A673 (cell line): ENCODE measurements at regions not wholly inside any gene's neighbourhood (a gene's known extent, or its start where the extent isn't known, plus 50 kb on each side); places are given as distances from the start of the nearest gene placed in this dataset.

Experiments
- BruUV-seq: library from RNA; stranded (reverse); fragments of 400-500 nt; replicated peaks from 2 replicates; lab custom pipeline; 2021; lab: Mats Ljungman, UMichigan
- CTCF ChIA-PET: fragments of 300-600 bp; sonication (Branson Sonifier 250); formaldehyde crosslinking; loops from one replicate; lab custom pipeline; 2022; ENCODE audit warnings: antibody characterized with exemption; lab: Charles Lee
- POLR2A ChIA-PET: fragments of 300-600 bp; sonication (Branson Sonifier 250); formaldehyde crosslinking; loops from one replicate; lab custom pipeline; 2022; ENCODE audit warnings: antibody characterized with exemption; ENCODE audit not compliant: low non-redundant PET; lab: Charles Lee
- DNase-seq: peaks from one replicate; pipeline ENCODE4 v3.0.0-alpha.2; 2015; ENCODE audit warnings: low spot score
- H3K27ac ChIP-seq: fragments of 200-600 bp; sonication (generic); 2 replicates; pipeline ENCODE4 v1.5.1; 2016; ENCODE audit warnings: mixed run types, low read depth, mild to moderate bottlenecking, mixed read lengths, antibody characterized with exemption, low read length; ENCODE audit not compliant: poor library complexity, severe bottlenecking
- H3K27me3 ChIP-seq: fragments of 200-600 bp; sonication (generic); replicated peaks from 2 replicates; pipeline ENCODE4 v1.6.1; 2017; ENCODE audit warnings: mixed run types, low read depth, mild to moderate bottlenecking, mixed read lengths, antibody characterized with exemption, low read length; ENCODE audit not compliant: insufficient read depth, poor library complexity
- H3K36me3 ChIP-seq: fragments of 200-600 bp; sonication (generic); 2 replicates; pipeline ENCODE4 v1.6.1; 2016; ENCODE audit warnings: mixed run types, mild to moderate bottlenecking, mixed read lengths, antibody characterized with exemption, low read length; ENCODE audit not compliant: insufficient read depth, poor library complexity, severe bottlenecking
- H3K4me1 ChIP-seq: fragments of 200-600 bp; sonication (generic); 2 replicates; pipeline ENCODE4 v1.6.1; 2017; ENCODE audit warnings: mixed run types, mild to moderate bottlenecking, mixed read lengths, antibody characterized with exemption, low read length; ENCODE audit not compliant: insufficient read depth, poor library complexity, severe bottlenecking
- H3K4me3 ChIP-seq: fragments of 200-600 bp; sonication (generic); 2 replicates; pipeline ENCODE4 v1.5.1; 2016; ENCODE audit warnings: low read depth, mixed run types, mild to moderate bottlenecking, mixed read lengths, low read length; ENCODE audit not compliant: poor library complexity, severe bottlenecking
- H3K9me3 ChIP-seq: fragments of 200-600 bp; sonication (generic); 2 replicates; pipeline ENCODE4 v1.6.1; 2016; ENCODE audit warnings: mixed run types, low read depth, mild to moderate bottlenecking, mixed read lengths, antibody characterized with exemption, low read length; ENCODE audit not compliant: poor library complexity, severe bottlenecking
- EZH2 ChIP-seq: fragments of 200-600 bp; sonication (generic); IDR thresholded peaks from 2 replicates; pipeline ENCODE4 v1.6.1; 2017; ENCODE audit warnings: borderline replicate concordance, low read depth, mild to moderate bottlenecking, mixed read lengths, antibody characterized with exemption, low read length; ENCODE audit not compliant: poor library complexity, severe bottlenecking
- intact Hi-C: fragments of 100-400 bp; cut with micrococcal nuclease; formaldehyde crosslinking; loops from one replicate; pipeline ENCODE4 v1.10.0; 2022; ENCODE audit not compliant: unreplicated experiment
- TF ChIP-seq, protein P1 (sequence below): fragments of 300-800, 200-600 bp; sonication (generic); conservative IDR thresholded peaks from 2 replicates; pipeline ENCODE4 v1.5.1; 2017; ENCODE audit warnings: low read depth, mild to moderate bottlenecking, antibody characterized with exemption, low read length, moderate library complexity, mixed read lengths

DNA sequence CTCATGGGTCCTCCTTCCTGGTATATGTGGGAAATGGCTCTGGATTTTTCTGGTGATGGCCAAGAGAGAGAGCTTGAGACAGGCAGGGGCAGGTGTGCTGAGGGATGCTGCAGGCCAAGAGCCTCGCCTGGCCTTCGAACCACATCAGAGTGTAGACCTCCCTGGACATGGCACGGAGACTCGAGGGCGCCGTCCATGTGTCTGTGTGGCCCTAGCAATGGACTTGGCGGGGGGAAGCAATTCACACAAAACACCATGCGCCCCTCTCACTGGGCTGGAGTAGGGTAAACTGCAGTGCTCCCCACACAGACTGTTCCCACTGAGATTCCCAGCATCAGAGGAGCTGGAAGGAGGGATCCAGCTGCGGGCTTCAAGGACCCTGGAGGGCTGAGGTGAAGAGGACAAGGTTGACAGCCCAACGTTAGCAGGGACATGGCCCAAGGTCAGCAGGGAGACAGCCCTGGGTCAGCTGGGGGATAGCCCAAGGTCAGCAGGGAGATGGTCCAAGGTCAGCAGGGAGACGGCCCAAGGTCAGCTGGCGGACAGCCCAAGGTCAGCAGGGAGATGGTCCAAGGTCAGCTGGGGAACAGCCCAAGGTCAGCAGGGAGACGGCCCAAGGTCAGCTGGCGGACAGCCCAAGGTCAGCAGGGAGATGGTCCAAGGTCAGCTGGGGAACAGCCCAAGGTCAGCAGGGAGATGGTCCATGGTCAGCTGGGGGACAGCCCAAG lies 75.4 kb upstream of the HDAC4 start:
- H3K4me3 ChIP-seq: no peak overlapping the region
- no peaks in the 10 kb centered on the region for H3K9me3 ChIP-seq
- DNase-seq: no peak
- H3K4me1 ChIP-seq: no peaks in the 10 kb centered on the region
- BruUV-seq: no TSS peak
- H3K27ac ChIP-seq: no peak overlapping the region
- peaks cover 5% of the 10 kb centered on the region for H3K27me3 ChIP-seq
- intact Hi-C loops: no loop called here
- no peaks in the 10 kb centered on the region for H3K36me3 ChIP-seq
- POLR2A ChIA-PET: no interaction called here
- CTCF ChIA-PET: no interaction called here
- TF ChIP-seq, protein P1, sequence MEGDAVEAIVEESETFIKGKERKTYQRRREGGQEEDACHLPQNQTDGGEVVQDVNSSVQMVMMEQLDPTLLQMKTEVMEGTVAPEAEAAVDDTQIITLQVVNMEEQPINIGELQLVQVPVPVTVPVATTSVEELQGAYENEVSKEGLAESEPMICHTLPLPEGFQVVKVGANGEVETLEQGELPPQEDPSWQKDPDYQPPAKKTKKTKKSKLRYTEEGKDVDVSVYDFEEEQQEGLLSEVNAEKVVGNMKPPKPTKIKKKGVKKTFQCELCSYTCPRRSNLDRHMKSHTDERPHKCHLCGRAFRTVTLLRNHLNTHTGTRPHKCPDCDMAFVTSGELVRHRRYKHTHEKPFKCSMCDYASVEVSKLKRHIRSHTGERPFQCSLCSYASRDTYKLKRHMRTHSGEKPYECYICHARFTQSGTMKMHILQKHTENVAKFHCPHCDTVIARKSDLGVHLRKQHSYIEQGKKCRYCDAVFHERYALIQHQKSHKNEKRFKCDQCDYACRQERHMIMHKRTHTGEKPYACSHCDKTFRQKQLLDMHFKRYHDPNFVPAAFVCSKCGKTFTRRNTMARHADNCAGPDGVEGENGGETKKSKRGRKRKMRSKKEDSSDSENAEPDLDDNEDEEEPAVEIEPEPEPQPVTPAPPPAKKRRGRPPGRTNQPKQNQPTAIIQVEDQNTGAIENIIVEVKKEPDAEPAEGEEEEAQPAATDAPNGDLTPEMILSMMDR: no peak
- TF ChIP-seq EZH2: no peak

DNA sequence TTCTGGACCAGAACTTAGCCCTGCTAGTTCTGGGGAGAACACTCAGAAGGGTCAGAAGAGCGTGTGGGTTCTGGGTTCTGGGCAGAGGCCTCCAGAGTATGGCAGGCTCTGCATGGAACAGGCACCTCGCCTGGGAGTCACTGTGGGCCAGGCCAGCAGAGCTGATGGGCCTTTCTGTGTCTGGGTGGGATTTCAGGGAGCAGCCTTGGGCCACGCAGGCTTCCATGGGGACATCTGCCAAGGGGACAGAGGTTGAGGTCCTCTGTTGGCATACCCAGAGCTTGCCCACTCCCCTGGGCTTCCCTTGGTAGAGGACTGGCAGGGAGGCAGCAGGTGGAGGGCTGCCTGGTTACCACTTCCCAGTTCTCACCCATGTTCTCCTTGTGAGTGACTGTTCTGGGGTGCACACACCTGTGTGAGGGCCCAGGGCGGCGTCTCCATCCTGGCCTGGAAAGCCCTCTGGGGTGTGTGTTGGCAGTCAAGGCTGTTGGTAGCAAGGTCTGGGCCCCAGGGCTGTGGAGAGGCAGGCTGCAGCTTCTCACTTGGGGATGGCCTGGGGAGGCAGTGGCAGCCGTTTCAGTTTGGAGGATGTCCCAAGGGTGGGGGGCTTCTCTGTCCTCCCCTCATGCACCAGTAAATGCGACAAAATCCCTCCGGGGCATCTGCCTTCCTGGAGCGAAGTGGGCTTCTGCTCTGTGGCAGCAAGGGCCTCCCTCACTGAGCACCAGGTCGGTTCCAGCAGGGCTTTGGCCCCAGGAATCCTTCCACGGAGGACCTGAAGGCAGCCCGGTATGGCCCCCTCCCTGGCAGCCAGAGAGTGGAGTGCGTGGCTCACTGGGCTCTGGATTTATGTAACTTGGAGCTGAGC lies 74.6 kb upstream of the HDAC4 start:
- H3K27ac ChIP-seq: no peak overlapping the region
- POLR2A ChIA-PET: no interaction called here
- H3K27me3 ChIP-seq: peaks cover 5% of the 10 kb centered on the region
- no TSS peak for BruUV-seq
- intact Hi-C loops: no loop called here
- CTCF ChIA-PET: no interaction called here
- no peaks in the 10 kb centered on the region for H3K4me1 ChIP-seq
- no peak for TF ChIP-seq EZH2
- TF ChIP-seq, protein P1: no peak
- H3K9me3 ChIP-seq: no peaks in the 10 kb centered on the region
- no peak for DNase-seq
- H3K36me3 ChIP-seq: no peaks in the 10 kb centered on the region
- H3K4me3 ChIP-seq: no peak overlapping the region

DNA sequence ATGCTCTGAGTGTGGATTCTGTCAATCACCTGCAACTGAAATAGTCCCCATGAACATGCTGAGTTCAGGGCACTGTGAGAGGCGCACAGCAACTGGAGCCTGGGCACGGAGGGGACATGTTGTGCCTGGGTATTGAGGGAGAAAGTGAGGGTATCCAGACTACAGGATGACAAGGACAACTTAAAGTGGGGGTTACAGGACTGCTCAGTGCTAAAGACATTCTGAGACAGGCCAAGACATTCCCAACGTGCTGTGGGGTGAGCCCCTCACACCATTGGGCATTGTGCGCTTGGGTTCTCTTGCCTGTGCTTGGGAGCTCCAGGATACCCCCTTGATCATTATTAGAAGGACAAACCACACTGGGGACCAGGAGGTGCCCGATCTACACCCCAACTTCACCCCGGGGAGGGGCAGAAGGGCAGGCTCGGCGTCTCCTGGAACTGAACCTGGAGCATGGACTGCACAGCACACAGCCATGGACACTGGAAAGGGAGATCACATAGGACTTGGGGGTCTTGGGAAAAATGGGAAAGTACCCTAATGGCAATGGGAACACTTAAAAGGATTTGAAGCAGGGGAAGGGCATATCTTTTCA lies 72.5 kb upstream of the HDAC4 start:
- TF ChIP-seq, protein P1: no peak
- TF ChIP-seq EZH2: no peak
- CTCF ChIA-PET: no interaction called here
- intact Hi-C loops: no loop called here
- Histone ChIP-seq H3K9me3 (no peaks in the 10 kb centered on the region), H3K4me1 (no peaks in the 10 kb centered on the region), H3K27me3 (peaks cover 5% of the 10 kb centered on the region), H3K36me3 (no peaks in the 10 kb centered on the region), H3K27ac (no peak overlapping the region), H3K4me3 (no peak overlapping the region)
- no TSS peak for BruUV-seq
- DNase-seq: no peak
- POLR2A ChIA-PET: no interaction called here
